ENCODE measurements at regions not wholly inside any gene's neighbourhood (a gene's known extent, or its start where the extent isn't known, plus 50 kb on each side); places are given as distances from the start of the nearest gene placed in this dataset.

- no peaks in the 10 kb centered on the region for H3K4me1 ChIP-seq
- H3K27me3 ChIP-seq = no peaks in the 10 kb centered on the region
- no peaks in the 10 kb centered on the region for H3K36me3 ChIP-seq
- H3K27ac ChIP-seq = no peak overlapping the region
- intact Hi-C loops (cut with DNase I) = no loop called here
- no peaks in the 10 kb centered on the region for H3K9me3 ChIP-seq
- H3K9ac ChIP-seq (ENCODE audit: low read depth in 2 of 2, low read length in 2 of 2) = no peak overlapping the region
- TF ChIP-seq CTCF (IDR thresholded peaks at IDR 0.05) = no peak
- H3K4me3 ChIP-seq = no peak overlapping the region
- no peak for DNase-seq
Measured at GRCh38 chr13:73731564-73731963, 402.6 kb downstream of the KLF12 start.

- Histone ChIP-seq H3K4me3 (no peak overlapping the region), H3K9ac (ENCODE audit: low read depth in 2 of 2, low read length in 2 of 2) (no peak overlapping the region), H3K27me3 (no peaks in the 10 kb centered on the region), H3K36me3 (no peaks in the 10 kb centered on the region), H3K27ac (no peak overlapping the region), H3K9me3 (no peaks in the 10 kb centered on the region), H3K4me1 (no peaks in the 10 kb centered on the region)
- TF ChIP-seq CTCF (IDR thresholded peaks at IDR 0.05) = no peak
- no peak for DNase-seq
- intact Hi-C loops (cut with DNase I) = no loop called here
Measured at GRCh38 chr13:73730014-73730413, 404.2 kb downstream of the KLF12 start.

- no peaks in the 10 kb centered on the region for H3K27me3 ChIP-seq
- DNase-seq = no peak
- no peaks in the 10 kb centered on the region for H3K4me1 ChIP-seq
- no peak for TF ChIP-seq CTCF (IDR thresholded peaks at IDR 0.05)
- no peaks in the 10 kb centered on the region for H3K36me3 ChIP-seq
- no peak overlapping the region for H3K4me3 ChIP-seq
- intact Hi-C loops (cut with DNase I) = no loop called here
- H3K9ac ChIP-seq (ENCODE audit: low read depth in 2 of 2, low read length in 2 of 2) = no peak overlapping the region
- H3K9me3 ChIP-seq = no peaks in the 10 kb centered on the region
- H3K27ac ChIP-seq = no peak overlapping the region
Measured at GRCh38 chr13:73729046-73729445, 405.2 kb downstream of the KLF12 start.

- no peaks in the 10 kb centered on the region for H3K36me3 ChIP-seq
- intact Hi-C loops (cut with DNase I) = no loop called here
- no peaks in the 10 kb centered on the region for H3K4me1 ChIP-seq
- no peak for DNase-seq
- no peaks in the 10 kb centered on the region for H3K27me3 ChIP-seq
- no peak for TF ChIP-seq CTCF (IDR thresholded peaks at IDR 0.05)
- H3K9ac ChIP-seq (ENCODE audit: low read depth in 2 of 2, low read length in 2 of 2) = no peak overlapping the region
- no peak overlapping the region for H3K4me3 ChIP-seq
- H3K27ac ChIP-seq = no peak overlapping the region
- no peaks in the 10 kb centered on the region for H3K9me3 ChIP-seq
Measured at GRCh38 chr13:73722120-73722519, 412.1 kb downstream of the KLF12 start.

- no peaks in the 10 kb centered on the region for H3K27me3 ChIP-seq
- no peak overlapping the region for H3K9ac ChIP-seq (ENCODE audit: low read depth in 2 of 2, low read length in 2 of 2)
- no peaks in the 10 kb centered on the region for H3K4me1 ChIP-seq
- H3K9me3 ChIP-seq = no peaks in the 10 kb centered on the region
- intact Hi-C loops (cut with DNase I) = no loop called here
- no peak for TF ChIP-seq CTCF (IDR thresholded peaks at IDR 0.05)
- H3K36me3 ChIP-seq = no peaks in the 10 kb centered on the region
- H3K27ac ChIP-seq = no peak overlapping the region
- no peak overlapping the region for H3K4me3 ChIP-seq
- no peak for DNase-seq
Measured at GRCh38 chr13:73721571-73721970, 412.6 kb downstream of the KLF12 start.

Measured in colonic mucosa (tissue), 4 donors.